Stimulated activated naive CD8-positive, alpha-beta T cell treated with anti-CD3 and anti-CD28 coated beads, Interleukin-15, amount 100 ng/mL, for 72 hours (primary cell): ENCODE measurements at regions not wholly inside any gene's neighbourhood (a gene's known extent, or its start where the extent isn't known, plus 50 kb on each side); places are given as distances from the start of the nearest gene placed in this dataset.

Source experiments
- ATAC-seq: fragments of 150-1000 bp; cut with Tn5 transposase; 2 replicates; pipeline ENCODE4 v1.10.0; 2021; ENCODE audit warnings: mild to moderate bottlenecking, moderate library complexity
- DNase-seq, 2 donors: peaks; one replicate each; pipeline ENCODE4 v3.0.0; 2021 to 2022
- H3K27ac Mint-ChIP-seq, 2 donors: one replicate each; pipeline ENCODE4 v1.8.0; 2022; ENCODE audit warnings: mild to moderate bottlenecking in 2 of 2, mixed read lengths in 2 of 2, moderate library complexity in 2 of 2
- H3K27me3 Mint-ChIP-seq: one replicate; pipeline ENCODE4 v1.8.0; 2022; ENCODE audit warnings: mixed read lengths
- H3K4me1 Mint-ChIP-seq: one replicate; pipeline ENCODE4 v1.8.0; 2022; ENCODE audit warnings: mild to moderate bottlenecking, mixed read lengths
- H3K4me3 Mint-ChIP-seq, 2 donors: one replicate each; pipeline ENCODE4 v1.8.0; 2022; ENCODE audit warnings: mild to moderate bottlenecking in 2 of 2, mixed read lengths in 2 of 2, moderate library complexity in 1 of 2
- H3K9me3 Mint-ChIP-seq, 2 donors: one replicate each; pipeline ENCODE4 v1.8.0; 2022; ENCODE audit warnings: mixed read lengths in 2 of 2

DNA sequence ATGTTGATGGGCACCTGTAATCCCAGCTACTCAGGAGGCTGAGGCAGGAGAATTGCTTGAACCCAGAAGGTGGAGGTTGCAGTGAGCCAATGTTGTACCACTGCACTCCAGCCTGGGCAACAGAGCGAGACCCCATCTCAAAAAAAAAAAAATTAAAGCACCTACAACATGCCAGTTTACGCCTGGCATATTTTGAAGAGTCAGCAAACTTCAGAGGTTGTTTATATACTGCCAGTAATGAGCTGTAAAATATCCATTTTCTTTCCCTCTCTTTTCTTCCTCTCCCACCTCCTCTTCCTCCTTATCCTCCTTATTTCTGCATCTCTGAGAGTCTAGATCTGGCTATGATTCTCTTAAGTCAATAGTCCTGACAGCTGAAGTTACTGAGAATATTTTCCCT, 556.5 kb upstream of the LARGE1 start:
- Mint-ChIP-seq H3K9me3 (peaks cover 6 to 10% of the 10 kb centered on the region in 2 donors), H3K27me3 (peaks cover 13% of the 10 kb centered on the region), H3K27ac (no peak overlapping the region), H3K4me3 (no peak overlapping the region), H3K4me1 (no peaks in the 10 kb centered on the region)
- no peak for ATAC-seq
- no peak for DNase-seq

DNA sequence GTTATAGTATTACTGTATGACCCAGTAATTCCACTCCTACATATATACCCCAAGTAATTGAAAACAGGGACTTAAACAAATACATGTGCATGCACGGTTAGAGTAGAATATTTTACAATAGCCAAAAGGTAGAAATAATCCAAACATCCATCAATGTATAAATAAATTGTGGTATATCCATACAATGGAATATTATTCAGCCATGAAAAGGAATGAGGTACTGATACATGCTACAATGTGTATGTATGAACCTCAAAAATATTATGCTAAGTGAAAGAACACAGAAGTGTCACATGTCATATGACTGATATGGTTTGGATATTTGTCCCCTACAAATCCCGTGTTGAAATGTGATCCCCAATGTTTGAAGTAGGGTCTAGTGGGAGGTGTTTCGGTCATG, 560.8 kb upstream of the LARGE1 start:
- H3K4me3 Mint-ChIP-seq, result no peak overlapping the region
- no peak overlapping the region for H3K27ac Mint-ChIP-seq
- peaks cover 0 to 11% of the 10 kb centered on the region in 2 donors for H3K9me3 Mint-ChIP-seq
- DNase-seq (no peak), ATAC-seq (no peak)
- no peaks in the 10 kb centered on the region for H3K4me1 Mint-ChIP-seq
- no peaks in the 10 kb centered on the region for H3K27me3 Mint-ChIP-seq

DNA sequence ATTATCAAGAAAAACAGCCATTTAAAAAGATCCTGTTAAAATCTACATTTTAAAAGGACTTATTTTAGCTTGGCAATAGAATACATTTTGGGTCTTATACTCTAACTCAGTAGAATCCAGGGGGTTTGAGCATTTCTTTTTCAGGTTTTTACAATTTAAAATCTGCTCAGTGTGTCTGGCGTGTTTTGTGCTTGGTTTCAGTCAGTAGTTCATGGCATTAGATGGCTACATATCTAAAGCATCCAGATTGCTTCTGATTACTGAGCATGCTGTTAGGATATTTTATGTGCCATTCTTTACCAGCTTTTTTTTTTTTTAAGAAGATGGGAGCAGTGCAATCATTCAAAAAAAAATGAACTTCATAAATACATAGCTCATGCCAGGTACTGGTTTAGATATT, 566.1 kb upstream of the LARGE1 start:
- no peak for ATAC-seq
- no peak for DNase-seq
- Mint-ChIP-seq H3K27me3 (no peaks in the 10 kb centered on the region), H3K27ac (no peak overlapping the region), H3K4me1 (no peaks in the 10 kb centered on the region), H3K4me3 (no peak overlapping the region), H3K9me3 (peaks cover 0 to 6% of the 10 kb centered on the region in 2 donors)

DNA sequence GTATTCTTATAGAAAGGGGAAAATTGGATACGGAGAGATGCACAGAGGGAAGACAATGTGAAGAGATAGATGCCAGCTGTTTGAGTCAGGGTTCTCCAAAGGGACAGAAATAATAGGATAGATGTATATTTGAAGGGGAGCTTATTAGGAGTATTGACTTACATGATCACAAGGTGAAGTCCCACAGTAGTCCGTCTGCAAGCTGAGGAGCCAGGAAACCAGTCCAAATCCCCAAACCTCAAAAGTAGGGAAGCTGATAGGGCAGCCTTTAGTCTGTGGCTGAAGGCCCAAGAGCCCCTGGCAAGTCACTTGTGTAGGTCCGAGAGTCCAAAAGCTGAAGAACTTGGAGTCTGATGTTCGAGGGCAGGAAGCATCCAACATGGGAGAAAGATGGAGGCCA, 569.6 kb upstream of the LARGE1 start:
- no peak for DNase-seq
- Mint-ChIP-seq H3K27ac (peak overlapping the region in 1 of 2 donors; percentile 59), H3K27me3 (no peaks in the 10 kb centered on the region), H3K4me1 (no peaks in the 10 kb centered on the region), H3K9me3 (peaks cover 10 to 21% of the 10 kb centered on the region in 2 donors), H3K4me3 (no peak overlapping the region)
- ATAC-seq, result no peak

DNA sequence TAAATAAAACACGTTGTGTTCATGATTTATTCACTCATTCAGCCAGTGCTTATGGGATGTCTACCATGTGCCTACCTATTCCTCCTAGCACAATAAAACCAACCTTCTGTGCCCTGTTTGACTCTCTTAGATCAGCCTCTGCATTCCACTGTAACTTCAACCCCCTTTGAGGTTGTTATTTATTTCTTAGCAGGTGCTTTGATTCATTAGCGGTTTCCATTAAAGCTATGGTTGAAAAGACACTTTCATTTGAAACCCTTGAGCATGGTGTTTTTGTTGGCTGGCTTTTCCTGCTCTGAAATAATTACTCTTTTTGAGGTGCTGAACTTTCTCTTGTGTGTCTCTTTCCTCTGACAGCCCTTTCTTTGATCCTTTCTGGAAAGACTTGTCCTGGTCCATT, 570.6 kb upstream of the LARGE1 start:
- no peaks in the 10 kb centered on the region for H3K27me3 Mint-ChIP-seq
- no peak overlapping the region for H3K4me3 Mint-ChIP-seq
- H3K9me3 Mint-ChIP-seq, result peaks cover 10 to 21% of the 10 kb centered on the region in 2 donors
- no peak overlapping the region for H3K27ac Mint-ChIP-seq
- H3K4me1 Mint-ChIP-seq, result no peaks in the 10 kb centered on the region
- no peak for DNase-seq
- no peak for ATAC-seq

DNA sequence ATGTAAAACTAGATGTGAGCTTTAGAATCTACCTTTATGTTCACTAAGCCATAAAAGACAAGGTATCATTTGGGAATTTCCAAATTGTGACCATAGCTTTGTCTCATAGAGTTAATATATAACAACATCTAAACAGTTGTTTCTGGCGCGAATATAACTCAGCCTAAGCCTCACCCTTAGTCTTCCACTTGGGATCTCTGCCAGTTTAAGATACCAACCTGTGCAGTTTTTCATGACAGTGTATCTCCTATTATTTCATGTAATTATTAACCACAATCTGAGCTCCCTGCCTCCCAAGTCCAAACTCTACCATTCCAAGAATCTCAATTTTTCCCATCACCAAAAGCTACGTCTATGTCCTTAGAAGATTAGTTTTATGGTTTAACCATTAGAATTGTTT, 572.5 kb upstream of the ISX start:
- Mint-ChIP-seq H3K4me3 (no peak overlapping the region), H3K9me3 (peaks cover 10 to 21% of the 10 kb centered on the region in 2 donors), H3K27me3 (no peaks in the 10 kb centered on the region), H3K4me1 (no peaks in the 10 kb centered on the region), H3K27ac (no peak overlapping the region)
- DNase-seq, result no peak
- no peak for ATAC-seq

DNA sequence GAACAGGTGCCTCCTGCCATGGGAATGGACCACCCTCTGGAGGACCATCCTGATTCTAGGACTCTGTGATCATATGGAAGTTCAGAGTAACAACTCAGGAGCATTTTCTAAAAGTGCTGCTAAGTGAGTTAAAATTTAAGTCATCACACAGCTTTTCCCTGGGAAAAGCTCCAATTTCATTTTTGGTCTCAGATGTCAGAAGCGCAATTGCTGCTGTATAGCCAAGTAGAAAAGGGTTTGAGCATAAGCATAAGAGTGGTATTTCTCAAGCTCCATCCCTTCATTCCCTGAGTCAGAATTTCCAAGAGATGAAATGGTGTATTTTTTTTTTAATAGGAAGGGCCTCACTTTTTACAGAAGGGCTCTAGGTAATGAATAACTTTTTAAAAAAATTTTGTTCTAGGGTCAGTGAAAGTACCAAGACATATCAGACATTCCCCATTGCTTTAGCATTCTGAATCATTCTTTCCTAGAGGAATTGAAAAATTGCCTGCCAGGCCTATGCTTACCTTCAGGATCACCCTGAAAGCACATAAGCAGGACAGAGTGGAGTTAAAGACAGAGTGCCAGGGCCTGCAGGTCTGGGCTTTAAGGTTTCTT, 564.5 kb upstream of the ISX start:
- no peak overlapping the region for H3K27ac Mint-ChIP-seq
- no peak overlapping the region for H3K4me3 Mint-ChIP-seq
- H3K4me1 Mint-ChIP-seq, result no peaks in the 10 kb centered on the region
- H3K27me3 Mint-ChIP-seq, result no peaks in the 10 kb centered on the region
- no peak for ATAC-seq
- H3K9me3 Mint-ChIP-seq, result no peaks in the 10 kb centered on the region
- no peak for DNase-seq

DNA sequence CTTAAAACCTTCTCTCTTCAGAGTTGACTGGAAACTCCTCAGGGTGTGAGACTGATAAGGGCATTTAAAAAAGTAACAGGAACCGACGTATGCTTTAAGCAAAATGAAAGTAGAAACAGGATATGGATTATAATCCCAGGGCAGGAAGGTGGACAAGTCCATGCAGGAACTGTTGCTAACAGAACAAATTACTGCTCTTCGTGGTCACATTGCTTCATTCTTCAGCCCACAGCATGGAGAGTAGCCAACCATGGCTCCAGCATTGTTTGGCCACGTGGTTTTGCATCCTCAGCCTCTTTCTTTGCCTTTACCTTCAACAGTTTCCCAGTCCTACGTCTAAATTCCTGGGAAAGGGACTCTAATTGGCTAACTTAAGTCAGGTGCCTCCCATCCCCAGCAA, 563.1 kb upstream of the ISX start:
- H3K4me3 Mint-ChIP-seq, result no peak overlapping the region
- DNase-seq (no peak), ATAC-seq (no peak)
- no peak overlapping the region for H3K27ac Mint-ChIP-seq
- H3K27me3 Mint-ChIP-seq, result no peaks in the 10 kb centered on the region
- no peaks in the 10 kb centered on the region for H3K4me1 Mint-ChIP-seq
- H3K9me3 Mint-ChIP-seq, result no peaks in the 10 kb centered on the region

DNA sequence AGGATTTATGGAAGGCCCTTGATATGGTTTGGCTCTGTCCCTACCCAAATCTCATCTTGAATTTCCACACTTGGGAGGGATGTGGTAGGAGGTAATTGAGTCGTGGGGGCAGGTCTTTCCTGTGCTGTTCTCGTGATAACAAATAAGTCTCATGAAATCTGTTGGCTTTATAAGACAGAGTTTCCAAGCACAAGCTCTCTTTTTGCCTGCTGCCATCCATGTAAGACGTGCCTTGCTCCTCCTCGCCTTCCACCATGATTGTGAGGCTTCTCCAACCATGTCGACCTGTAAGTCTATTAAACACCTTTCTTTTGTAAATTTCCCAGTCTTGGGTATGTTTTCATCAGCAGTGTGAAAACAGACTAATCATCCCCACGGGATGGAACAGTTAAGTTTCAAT, 557.2 kb upstream of the ISX start:
- no peak for DNase-seq
- no peaks in the 10 kb centered on the region for H3K4me1 Mint-ChIP-seq
- no peak overlapping the region for H3K4me3 Mint-ChIP-seq
- H3K9me3 Mint-ChIP-seq, result no peaks in the 10 kb centered on the region
- ATAC-seq, result no peak
- no peak overlapping the region for H3K27ac Mint-ChIP-seq
- H3K27me3 Mint-ChIP-seq, result no peaks in the 10 kb centered on the region

DNA sequence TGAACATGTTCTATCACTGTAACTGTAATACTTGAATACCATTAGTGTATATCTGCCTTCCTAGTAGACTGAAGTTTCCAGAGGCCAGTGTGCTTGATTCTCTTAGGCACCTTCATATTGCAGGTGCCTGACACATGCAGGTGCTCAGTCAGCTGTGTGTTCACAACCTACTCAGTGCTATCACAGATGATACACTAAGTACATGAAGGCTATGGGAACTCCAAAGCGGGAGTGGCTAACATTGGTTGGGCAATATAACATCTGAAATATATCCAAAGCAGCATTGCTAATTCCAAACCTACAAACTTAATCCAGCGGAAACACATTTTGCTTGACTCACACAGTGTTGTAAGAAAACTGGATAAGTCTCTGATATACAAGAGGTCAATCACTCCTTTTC, 539.3 kb upstream of the ISX start:
- Mint-ChIP-seq H3K9me3 (no peaks in the 10 kb centered on the region), H3K27ac (no peak overlapping the region), H3K4me3 (no peak overlapping the region), H3K27me3 (no peaks in the 10 kb centered on the region), H3K4me1 (no peaks in the 10 kb centered on the region)
- no peak for DNase-seq
- ATAC-seq, result no peak

DNA sequence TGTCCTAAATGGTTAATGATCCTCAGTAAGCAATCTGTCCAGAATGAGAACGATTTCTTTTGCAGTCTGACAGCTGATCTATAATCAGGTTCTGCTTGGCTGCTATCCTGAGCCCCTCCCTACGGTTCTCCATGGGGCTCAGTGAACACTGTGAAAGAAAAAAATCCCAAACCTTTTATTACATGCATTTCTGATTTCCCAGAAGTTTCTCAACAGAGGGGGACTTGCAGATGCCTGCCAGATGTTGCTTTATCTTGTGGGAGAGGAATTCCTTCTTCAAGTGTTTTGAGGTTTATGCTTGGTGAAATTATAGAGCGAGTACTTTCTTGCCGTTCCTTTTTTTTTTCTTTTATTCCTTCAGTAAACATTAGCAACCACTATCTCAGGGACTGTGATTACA, 531.9 kb upstream of the ISX start:
- DNase-seq (no peak), ATAC-seq (no peak)
- no peaks in the 10 kb centered on the region for H3K4me1 Mint-ChIP-seq
- H3K27ac Mint-ChIP-seq, result no peak overlapping the region
- peaks cover 7 to 17% of the 10 kb centered on the region in 2 donors for H3K9me3 Mint-ChIP-seq
- no peak overlapping the region for H3K4me3 Mint-ChIP-seq
- H3K27me3 Mint-ChIP-seq, result no peaks in the 10 kb centered on the region

DNA sequence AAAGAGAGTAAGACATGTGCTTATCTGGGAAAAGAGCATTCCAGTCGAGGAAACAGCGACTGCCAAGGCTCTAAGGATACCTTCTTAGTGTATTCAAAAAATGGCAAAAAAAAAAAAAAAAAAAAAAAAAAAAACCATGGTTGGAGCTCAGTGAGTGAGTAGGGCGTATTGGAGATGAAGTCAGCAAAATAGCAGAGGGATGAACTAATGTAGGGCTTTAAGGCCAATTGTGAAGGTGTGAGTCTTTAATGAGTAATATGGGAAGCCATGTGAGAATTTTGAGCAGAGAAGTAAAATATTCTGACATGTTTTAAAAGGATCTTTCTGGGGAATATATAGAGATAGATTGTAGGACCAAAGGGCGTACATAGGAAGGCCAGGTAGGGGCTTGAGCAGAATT, 498.6 kb upstream of the ISX start:
- H3K27me3 Mint-ChIP-seq, result peaks cover 10% of the 10 kb centered on the region
- no peak overlapping the region for H3K4me3 Mint-ChIP-seq
- no peak for DNase-seq
- H3K4me1 Mint-ChIP-seq, result no peaks in the 10 kb centered on the region
- H3K27ac Mint-ChIP-seq, result no peak overlapping the region
- H3K9me3 Mint-ChIP-seq, result peaks cover 0 to 11% of the 10 kb centered on the region in 2 donors
- ATAC-seq, result no peak

DNA sequence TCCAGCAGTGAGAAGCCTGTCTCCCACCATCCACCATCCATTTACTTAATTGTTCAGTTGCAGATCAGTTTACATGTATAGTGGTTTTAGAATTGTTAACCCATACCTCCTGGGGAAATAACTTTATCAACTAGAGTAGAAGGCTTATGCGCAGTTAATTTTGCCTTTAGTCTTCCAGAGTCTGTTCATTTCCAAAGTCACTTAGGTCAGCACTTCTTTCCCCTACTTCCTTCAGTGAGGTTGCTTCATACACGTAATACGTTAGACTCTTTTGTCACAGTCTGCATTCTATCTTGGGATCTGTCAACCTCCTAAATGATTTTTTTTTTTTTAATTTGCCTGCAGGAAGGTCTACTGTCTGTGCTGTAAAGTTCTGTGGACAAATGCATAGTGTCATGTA, 495.6 kb upstream of the ISX start:
- Mint-ChIP-seq H3K4me3 (no peak overlapping the region), H3K4me1 (no peaks in the 10 kb centered on the region), H3K27ac (no peak overlapping the region), H3K9me3 (no peaks in the 10 kb centered on the region), H3K27me3 (no peaks in the 10 kb centered on the region)
- no peak for ATAC-seq
- no peak for DNase-seq

DNA sequence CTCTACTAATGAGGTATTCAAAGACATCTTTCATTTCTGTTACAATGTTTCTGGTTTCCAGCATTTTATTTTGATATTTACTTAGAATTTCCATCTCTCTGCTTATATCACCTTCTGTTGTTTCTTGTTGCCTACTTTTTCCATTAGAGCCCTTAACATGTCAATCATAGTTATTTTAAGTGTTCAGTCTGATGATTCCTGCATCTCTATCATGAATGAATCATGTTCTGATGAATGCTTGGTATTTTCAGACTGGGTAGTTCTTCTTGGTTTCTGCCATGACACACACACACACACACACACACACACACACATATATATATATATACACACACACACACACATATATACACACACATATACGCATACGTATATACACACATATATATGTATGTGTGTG, 486.4 kb upstream of the ISX start:
- H3K27ac Mint-ChIP-seq, result no peak overlapping the region
- peaks cover 0 to 11% of the 10 kb centered on the region in 2 donors for H3K9me3 Mint-ChIP-seq
- no peaks in the 10 kb centered on the region for H3K27me3 Mint-ChIP-seq
- no peak overlapping the region for H3K4me3 Mint-ChIP-seq
- no peak for ATAC-seq
- H3K4me1 Mint-ChIP-seq, result no peaks in the 10 kb centered on the region
- no peak for DNase-seq

DNA sequence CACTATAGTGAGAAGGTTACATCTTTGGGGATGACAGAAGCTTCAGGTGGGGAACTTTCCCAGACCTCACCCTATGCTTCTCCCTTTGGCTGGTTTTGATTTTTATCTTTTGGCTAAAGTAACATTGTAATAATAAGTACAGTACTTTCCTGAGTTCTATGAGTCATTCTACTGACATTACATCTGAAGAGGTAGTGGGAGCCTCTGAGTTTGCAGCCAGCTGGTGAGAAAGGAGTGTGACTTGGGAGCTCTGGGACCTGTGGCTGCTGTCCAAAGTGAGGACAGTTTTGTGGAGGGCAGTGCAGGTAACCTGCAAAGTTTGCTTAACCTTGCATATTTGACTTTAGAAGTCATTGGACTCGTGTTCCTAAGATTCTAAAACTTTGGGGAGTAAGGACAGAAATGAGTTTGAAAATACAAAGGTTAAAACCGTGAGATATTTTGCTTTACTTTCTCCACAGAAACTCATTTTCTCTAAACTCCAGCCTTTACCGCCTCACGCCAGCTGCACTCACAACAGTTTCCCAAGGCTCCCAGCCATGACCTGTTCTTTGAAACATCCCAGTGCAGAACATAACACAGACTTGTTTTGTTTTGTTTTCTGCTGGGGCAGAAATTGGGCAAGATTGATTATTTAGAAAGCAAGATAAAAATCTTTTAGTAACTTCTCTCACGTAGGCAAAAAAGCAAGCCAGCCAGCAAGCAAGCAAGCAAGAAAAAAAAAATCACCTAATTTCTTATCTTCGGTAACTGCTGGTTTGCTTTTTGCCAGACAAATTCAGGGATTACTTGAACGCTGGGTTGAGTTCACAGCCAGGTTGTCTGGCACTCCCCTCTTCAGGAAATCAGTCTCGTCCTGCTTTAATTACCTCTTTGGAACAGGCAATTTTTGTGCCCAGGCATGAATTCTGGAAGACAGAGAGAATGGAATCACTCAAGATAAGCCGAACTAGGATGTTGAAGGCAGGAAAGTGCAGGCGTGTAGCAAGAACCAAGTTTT, 478.3 kb upstream of the ISX start:
- Mint-ChIP-seq H3K27me3 (no peaks in the 10 kb centered on the region), H3K4me3 (no peak overlapping the region), H3K4me1 (no peaks in the 10 kb centered on the region)

DNA sequence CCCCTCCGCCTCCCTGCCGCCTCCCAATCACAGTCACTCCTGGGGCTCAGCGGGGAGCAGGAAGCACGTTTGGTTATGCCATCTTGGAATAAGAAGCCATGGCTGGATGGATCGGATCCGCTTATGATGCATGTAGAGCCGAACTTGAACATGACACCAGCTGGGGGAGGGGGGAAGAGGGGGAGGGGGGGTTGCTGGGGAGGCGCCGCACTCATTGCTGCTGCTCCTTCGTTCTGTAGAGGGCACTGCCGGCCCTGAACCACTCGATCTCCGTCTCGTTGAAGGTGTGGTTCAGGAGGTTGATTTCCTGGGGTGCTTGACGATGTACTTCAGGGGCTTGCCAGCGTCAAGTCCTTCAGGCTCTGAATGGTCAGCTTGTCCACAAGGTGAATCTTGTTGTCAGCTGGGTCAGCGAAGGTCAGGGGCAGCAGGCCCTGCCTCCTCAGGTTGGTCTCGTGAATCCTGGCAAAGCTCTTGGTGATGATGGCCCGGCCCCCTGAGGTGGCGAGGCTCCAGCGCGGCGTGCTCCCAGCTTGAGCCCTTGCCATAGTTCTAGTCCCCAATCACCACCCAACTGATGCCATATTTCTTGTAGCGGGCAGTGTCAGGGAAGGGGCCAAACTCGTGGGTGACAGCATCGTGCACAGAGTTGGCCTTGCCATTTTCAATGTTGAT, 476.9 kb upstream of the ISX start:
- peaks cover 0 to 8% of the 10 kb centered on the region in 2 donors for H3K9me3 Mint-ChIP-seq
- ATAC-seq, result no peak

More for the DNA sequence above, 478.3 kb upstream of the ISX start:
- H3K9me3 Mint-ChIP-seq, result peaks cover 0 to 8% of the 10 kb centered on the region in 2 donors
- peak overlapping the region in 1 of 2 donors; percentile 40 for H3K27ac Mint-ChIP-seq
- no peak for ATAC-seq
- no peak for DNase-seq

More for the DNA sequence above, 476.9 kb upstream of the ISX start:
- H3K27ac Mint-ChIP-seq, result no peak overlapping the region
- no peak overlapping the region for H3K4me3 Mint-ChIP-seq
- H3K4me1 Mint-ChIP-seq, result no peaks in the 10 kb centered on the region
- no peaks in the 10 kb centered on the region for H3K27me3 Mint-ChIP-seq
- DNase-seq, result no peak
